ENCODE measurements at regions not wholly inside any gene's neighbourhood (a gene's known extent, or its start where the extent isn't known, plus 50 kb on each side); places are given as distances from the start of the nearest gene placed in this dataset.

GRCh38 chr9:18357321-18357720 is 116.6 kb upstream of the ADAMTSL1 start:
- TF ChIP-seq, protein P1, sequence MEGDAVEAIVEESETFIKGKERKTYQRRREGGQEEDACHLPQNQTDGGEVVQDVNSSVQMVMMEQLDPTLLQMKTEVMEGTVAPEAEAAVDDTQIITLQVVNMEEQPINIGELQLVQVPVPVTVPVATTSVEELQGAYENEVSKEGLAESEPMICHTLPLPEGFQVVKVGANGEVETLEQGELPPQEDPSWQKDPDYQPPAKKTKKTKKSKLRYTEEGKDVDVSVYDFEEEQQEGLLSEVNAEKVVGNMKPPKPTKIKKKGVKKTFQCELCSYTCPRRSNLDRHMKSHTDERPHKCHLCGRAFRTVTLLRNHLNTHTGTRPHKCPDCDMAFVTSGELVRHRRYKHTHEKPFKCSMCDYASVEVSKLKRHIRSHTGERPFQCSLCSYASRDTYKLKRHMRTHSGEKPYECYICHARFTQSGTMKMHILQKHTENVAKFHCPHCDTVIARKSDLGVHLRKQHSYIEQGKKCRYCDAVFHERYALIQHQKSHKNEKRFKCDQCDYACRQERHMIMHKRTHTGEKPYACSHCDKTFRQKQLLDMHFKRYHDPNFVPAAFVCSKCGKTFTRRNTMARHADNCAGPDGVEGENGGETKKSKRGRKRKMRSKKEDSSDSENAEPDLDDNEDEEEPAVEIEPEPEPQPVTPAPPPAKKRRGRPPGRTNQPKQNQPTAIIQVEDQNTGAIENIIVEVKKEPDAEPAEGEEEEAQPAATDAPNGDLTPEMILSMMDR (IDR thresholded peaks at IDR 0.05): no peak
- Histone ChIP-seq H3K4me1 (peaks cover 0 to 11% (median 6%) of the 10 kb centered on the region in 9 donors), H3K36me3 (no peaks in the 10 kb centered on the region), H3K27me3 (no peaks in the 10 kb centered on the region), H3K4me3 (no peak overlapping the region), H3K27ac (no peak overlapping the region), H3K9me3 (no peaks in the 10 kb centered on the region)
- DNase-seq: no peak
- intact Hi-C loops (cut with DNase I): no loop called here
- 92 to 97% methylated on average over 1 of the region's 1 CpG for WGBS, 2 donors
- ATAC-seq: no peak

DNA sequence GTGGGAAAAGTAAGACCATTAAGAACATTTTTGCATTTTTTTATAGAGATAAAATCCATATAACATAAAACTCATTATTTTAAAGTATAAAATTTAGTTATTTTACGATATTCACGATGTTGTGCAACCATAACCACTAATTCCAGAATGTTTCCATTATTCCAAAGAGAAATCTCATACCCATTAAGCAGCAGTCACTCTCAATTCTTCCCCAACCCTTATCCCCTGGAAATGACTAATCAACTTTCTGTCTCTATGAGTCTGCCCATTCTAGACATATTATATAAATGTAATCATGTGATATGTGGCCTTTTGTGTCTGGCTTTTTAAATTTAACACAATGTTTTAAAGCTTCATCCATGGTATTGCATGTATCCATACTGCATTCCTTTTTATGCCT is 115.6 kb upstream of the ADAMTSL1 start:
- intact Hi-C loops (cut with DNase I): no loop called here
- DNase-seq (no peak), ATAC-seq (no peak)
- H3K36me3 ChIP-seq: no peaks in the 10 kb centered on the region
- H3K4me3 ChIP-seq: no peak overlapping the region
- H3K27me3 ChIP-seq: no peaks in the 10 kb centered on the region
- H3K4me1 ChIP-seq: peaks cover 0 to 21% (median 16%) of the 10 kb centered on the region in 9 donors
- no peaks in the 10 kb centered on the region for H3K9me3 ChIP-seq
- no peak overlapping the region for H3K27ac ChIP-seq
- 94 to 97% methylated on average over 2 of the region's 2 CpGs for WGBS, 2 donors
- TF ChIP-seq, protein P1 (IDR thresholded peaks at IDR 0.05): no peak

DNA sequence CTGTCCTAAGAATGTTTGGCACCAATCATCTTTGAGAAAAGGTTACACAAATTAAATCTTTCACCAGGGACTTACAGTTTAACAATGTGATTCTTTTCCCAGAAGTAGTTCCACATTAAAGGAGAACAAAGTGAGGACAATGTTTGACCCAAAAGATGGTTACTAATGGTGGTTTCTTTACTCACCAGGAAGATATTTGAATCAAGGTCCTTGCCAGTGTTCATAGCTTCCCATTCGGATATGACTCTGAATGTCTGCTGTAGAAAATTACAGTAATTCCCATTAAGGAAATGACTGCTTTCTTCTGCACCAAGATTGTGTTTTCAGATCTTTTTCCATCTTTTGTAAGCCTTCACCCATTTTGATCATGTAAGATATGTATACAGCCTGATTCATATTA is 114.6 kb upstream of the ADAMTSL1 start:
- TF ChIP-seq, protein P1 (IDR thresholded peaks at IDR 0.05): no peak
- intact Hi-C loops (cut with DNase I): no loop called here
- WGBS, 2 donors: 78 to 94% methylated on average over 1 of the region's 1 CpG
- H3K36me3 ChIP-seq: no peaks in the 10 kb centered on the region
- H3K9me3 ChIP-seq: no peaks in the 10 kb centered on the region
- H3K27ac ChIP-seq: no peak overlapping the region
- ATAC-seq (no peak), DNase-seq (no peak)
- H3K4me3 ChIP-seq: no peak overlapping the region
- peaks cover 0 to 25% (median 22%) of the 10 kb centered on the region in 9 donors for H3K4me1 ChIP-seq
- H3K27me3 ChIP-seq: no peaks in the 10 kb centered on the region

DNA sequence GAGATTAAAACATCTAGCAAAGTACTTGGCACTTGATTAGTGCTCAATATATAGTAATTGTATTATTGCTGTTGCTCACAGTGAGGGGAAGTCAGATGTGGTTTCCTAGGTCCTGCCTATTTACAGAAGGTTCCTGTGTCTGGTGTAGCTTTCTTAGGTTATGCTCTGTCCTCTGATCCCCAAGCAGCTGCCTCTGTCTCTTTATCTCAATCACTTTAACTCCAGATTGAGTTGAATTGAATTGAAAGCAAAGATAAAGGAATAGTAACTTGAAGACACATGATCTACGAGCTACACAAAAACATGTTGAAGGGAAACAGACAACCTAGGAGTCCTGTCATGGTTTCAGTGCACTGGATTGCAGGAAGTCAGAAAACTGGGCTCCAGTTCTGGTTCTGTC is 113.9 kb upstream of the ADAMTSL1 start:
- H3K27ac ChIP-seq: no peak overlapping the region
- intact Hi-C loops (cut with DNase I): loop anchor here in 2 of 10 donors (5.0 to 10.0 kb wide), 2 partner anchors 75 to 77 kb away; no protein-coding TSS in a partner anchor
- H3K4me3 ChIP-seq: no peak overlapping the region
- H3K36me3 ChIP-seq: no peaks in the 10 kb centered on the region
- TF ChIP-seq, protein P1 (IDR thresholded peaks at IDR 0.05): no peak
- no peaks in the 10 kb centered on the region for H3K27me3 ChIP-seq
- no peak for DNase-seq
- H3K9me3 ChIP-seq: no peaks in the 10 kb centered on the region
- 28 to 49% methylated on average over 1 of the region's 1 CpG for WGBS, 2 donors
- no peak for ATAC-seq
- peaks cover 0 to 25% (median 22%) of the 10 kb centered on the region in 9 donors for H3K4me1 ChIP-seq
